ENCODE measurements at regions not wholly inside any gene's neighbourhood (a gene's known extent, or its start where the extent isn't known, plus 50 kb on each side); places are given as distances from the start of the nearest gene placed in this dataset.

DNA sequence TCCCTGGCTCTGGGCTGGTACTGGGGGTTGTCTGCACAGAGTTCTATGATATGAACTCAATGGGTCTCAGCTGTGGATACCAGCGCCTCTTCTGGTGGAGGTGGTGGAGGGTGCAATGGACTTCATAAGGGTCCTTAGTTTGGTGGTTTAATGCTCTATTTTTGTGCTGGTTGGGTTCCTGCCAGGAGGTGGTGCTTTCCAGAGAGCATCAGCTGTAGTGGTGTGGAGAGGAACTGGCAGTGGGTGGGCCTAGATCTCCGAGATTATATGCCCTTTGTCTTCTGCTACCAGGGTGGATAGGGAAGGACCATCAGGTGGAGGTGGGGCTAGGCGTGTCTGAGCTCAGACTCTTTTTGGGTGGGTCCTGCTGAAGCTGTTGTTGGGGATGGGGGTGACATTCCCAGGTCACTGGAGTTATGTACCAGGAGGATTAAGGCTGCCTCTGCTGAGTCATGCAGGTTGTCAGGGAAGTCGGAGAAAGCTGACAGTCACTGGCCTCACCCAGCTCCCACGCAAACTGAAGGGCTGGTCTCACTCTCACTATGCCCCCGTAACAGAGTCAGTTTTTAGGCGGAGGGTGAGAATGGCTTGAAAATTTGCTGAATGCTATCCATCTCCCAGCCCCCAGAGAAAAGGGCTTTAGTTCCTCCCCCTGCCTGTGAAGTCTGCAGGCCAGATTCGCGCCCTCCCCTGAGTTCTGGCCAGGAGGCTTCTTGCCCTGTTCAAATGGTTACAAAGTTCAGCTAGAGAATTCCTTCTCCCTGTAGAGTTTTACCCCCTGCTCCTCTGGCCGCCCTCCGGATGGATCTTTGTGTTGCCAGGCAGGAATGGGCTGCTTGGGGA lies 902.9 kb downstream of the LTN1 start:
- no peak for DNase-seq (ENCODE audit: low spot score)
- in situ Hi-C loops (cut with MboI; ENCODE audit: low sequenced_read_pairs, unreplicated experiment), result no loop called here
- TF ChIP-seq, protein P1, sequence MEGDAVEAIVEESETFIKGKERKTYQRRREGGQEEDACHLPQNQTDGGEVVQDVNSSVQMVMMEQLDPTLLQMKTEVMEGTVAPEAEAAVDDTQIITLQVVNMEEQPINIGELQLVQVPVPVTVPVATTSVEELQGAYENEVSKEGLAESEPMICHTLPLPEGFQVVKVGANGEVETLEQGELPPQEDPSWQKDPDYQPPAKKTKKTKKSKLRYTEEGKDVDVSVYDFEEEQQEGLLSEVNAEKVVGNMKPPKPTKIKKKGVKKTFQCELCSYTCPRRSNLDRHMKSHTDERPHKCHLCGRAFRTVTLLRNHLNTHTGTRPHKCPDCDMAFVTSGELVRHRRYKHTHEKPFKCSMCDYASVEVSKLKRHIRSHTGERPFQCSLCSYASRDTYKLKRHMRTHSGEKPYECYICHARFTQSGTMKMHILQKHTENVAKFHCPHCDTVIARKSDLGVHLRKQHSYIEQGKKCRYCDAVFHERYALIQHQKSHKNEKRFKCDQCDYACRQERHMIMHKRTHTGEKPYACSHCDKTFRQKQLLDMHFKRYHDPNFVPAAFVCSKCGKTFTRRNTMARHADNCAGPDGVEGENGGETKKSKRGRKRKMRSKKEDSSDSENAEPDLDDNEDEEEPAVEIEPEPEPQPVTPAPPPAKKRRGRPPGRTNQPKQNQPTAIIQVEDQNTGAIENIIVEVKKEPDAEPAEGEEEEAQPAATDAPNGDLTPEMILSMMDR (IDR thresholded peaks at IDR 0.05; ENCODE audit: borderline replicate concordance, control extremely low read depth, extremely low read depth, insufficient read depth, missing control alignments), result no peak

DNA sequence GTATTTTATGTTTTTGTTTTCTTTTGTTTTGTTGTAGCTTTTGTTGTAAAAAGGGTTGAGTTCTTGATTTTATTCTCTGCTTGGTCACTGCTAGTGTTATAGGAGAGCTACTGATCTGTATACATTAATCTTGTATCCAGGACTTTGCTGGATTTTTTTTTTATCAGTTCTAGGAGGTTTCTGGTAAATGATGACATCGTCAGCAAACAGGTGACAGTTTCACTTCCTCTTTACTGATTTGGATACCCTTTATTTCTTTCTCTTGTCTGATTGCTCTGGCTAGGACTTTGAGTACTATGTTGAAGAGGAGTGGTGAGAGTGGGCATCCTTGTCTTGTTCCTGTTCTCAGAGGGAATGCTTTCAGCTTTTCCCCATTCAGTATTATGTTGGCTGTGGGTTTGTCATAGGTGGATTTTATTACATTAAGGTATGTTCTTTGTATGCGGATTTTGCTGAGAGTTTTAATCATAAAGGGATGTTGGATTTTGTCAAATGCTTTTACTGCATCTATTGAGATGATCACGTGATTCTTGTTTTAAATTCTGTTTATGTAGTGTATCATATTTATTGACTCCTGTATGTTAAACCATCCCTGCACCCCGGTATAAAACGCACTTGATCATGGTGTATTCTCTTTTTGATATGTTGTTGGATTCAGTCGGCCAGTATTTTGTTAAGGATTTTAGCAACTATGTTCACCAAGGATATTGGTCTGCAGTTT lies 905.7 kb downstream of the LTN1 start:
- in situ Hi-C loops (cut with MboI; ENCODE audit: low sequenced_read_pairs, unreplicated experiment), result no loop called here
- TF ChIP-seq, protein P1 (IDR thresholded peaks at IDR 0.05; ENCODE audit: borderline replicate concordance, control extremely low read depth, extremely low read depth, insufficient read depth, missing control alignments), result no peak
- DNase-seq (ENCODE audit: low spot score), result no peak

DNA sequence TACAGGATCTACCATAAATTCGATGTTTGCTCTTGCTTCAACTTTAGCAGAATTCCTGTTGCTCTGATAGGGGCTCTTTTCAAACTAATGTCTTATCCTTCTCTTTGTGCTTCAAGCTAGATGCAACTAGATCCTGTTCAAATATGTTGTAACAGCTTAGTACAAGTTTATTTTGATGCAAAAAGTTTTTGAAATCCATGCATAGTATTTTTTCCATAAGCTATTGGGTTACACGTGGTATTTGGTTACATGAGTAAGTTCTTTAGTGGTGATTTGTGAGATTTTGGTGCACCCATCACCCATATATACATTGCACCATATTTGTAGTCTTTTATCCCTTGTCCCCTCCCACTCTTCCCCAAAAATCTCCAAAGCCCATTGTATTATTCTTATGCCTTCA lies 907.7 kb downstream of the LTN1 start:
- in situ Hi-C loops (cut with MboI; ENCODE audit: low sequenced_read_pairs, unreplicated experiment), result no loop called here
- DNase-seq (ENCODE audit: low spot score), result no peak
- TF ChIP-seq, protein P1 (IDR thresholded peaks at IDR 0.05; ENCODE audit: borderline replicate concordance, control extremely low read depth, extremely low read depth, insufficient read depth, missing control alignments), result no peak

DNA sequence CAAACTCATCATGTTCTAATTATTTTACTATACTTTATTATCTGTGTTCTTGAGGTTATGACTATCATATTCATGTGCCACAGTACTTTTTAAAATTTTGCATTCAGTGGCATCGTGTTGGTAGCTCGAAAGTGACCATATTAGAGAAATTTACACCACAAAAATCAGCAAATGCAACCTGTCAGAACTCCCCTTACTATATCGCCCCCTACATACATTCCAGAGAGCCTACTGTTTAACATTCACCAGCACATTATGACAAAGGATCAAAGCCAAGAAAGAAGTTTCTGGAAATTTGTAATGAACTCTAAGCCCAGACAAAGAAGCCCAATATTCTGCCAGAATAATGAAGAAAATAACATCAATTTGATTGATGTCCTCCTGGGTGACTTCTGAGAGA lies 909.3 kb downstream of the LTN1 start:
- no peak for DNase-seq (ENCODE audit: low spot score)
- TF ChIP-seq, protein P1 (IDR thresholded peaks at IDR 0.05; ENCODE audit: borderline replicate concordance, control extremely low read depth, extremely low read depth, insufficient read depth, missing control alignments), result no peak
- in situ Hi-C loops (cut with MboI; ENCODE audit: low sequenced_read_pairs, unreplicated experiment), result no loop called here

DNA sequence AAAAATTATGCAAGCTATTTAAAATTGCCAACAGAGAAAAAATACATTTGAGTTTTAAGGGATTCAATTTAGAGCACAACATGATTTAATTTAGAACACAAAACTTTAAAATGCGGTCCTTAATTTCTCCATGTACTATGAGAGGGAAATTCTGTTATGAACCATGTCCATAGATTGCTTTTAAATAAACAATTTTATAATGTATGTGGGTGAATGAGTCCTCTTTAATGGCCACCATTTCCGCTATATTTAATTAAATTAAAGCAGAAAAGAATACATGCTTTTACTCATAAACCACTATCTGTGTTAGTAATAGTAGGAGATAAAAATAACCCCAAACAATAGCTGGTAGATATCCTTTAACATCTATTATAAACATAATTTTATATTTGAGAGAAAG lies 914.6 kb downstream of the LTN1 start:
- DNase-seq (ENCODE audit: low spot score), result no peak
- TF ChIP-seq, protein P1 (IDR thresholded peaks at IDR 0.05; ENCODE audit: borderline replicate concordance, control extremely low read depth, extremely low read depth, insufficient read depth, missing control alignments), result no peak
- in situ Hi-C loops (cut with MboI; ENCODE audit: low sequenced_read_pairs, unreplicated experiment), result no loop called here

DNA sequence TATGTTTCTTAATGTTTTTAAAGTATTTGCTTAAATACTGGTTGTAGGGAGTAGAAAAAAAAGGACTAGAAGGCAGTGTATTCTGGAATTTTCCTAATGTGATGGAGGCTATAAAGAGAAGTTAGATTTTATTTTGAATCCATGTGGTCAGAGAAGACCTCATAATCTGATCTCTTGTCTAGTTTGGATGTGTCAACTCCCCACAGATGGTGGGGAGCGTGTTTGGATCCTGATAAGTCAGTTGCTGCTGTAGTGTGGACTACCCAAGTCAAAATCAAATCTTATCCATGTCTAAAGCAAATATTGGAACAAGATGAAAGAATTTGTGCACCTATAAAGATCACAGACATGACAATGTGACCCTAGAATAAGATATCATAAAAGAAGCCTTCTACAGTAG lies 918.0 kb downstream of the LTN1 start:
- TF ChIP-seq, protein P1 (IDR thresholded peaks at IDR 0.05; ENCODE audit: borderline replicate concordance, control extremely low read depth, extremely low read depth, insufficient read depth, missing control alignments), result no peak
- no peak for DNase-seq (ENCODE audit: low spot score)
- in situ Hi-C loops (cut with MboI; ENCODE audit: low sequenced_read_pairs, unreplicated experiment), result no loop called here
